Loucy (cell line): ENCODE measurements at regions not wholly inside any gene's neighbourhood (a gene's known extent, or its start where the extent isn't known, plus 50 kb on each side); places are given as distances from the start of the nearest gene placed in this dataset.

ENCODE experiments used
- EZH2phosphoT487 ChIP-seq: fragments of 200-600 bp; IDR thresholded peaks from 2 replicates; pipeline ENCODE4 v1.6.1; 2018; ENCODE audit warnings: antibody characterized with exemption, mild to moderate bottlenecking, moderate library complexity, borderline replicate concordance
- TF ChIP-seq, protein P1 (sequence below): fragments of 200-600 bp; sonication (generic); conservative IDR thresholded peaks from 2 replicates; pipeline ENCODE4 v1.5.1; 2014; ENCODE audit warnings: mild to moderate bottlenecking, antibody characterized with exemption, low read length

DNA sequence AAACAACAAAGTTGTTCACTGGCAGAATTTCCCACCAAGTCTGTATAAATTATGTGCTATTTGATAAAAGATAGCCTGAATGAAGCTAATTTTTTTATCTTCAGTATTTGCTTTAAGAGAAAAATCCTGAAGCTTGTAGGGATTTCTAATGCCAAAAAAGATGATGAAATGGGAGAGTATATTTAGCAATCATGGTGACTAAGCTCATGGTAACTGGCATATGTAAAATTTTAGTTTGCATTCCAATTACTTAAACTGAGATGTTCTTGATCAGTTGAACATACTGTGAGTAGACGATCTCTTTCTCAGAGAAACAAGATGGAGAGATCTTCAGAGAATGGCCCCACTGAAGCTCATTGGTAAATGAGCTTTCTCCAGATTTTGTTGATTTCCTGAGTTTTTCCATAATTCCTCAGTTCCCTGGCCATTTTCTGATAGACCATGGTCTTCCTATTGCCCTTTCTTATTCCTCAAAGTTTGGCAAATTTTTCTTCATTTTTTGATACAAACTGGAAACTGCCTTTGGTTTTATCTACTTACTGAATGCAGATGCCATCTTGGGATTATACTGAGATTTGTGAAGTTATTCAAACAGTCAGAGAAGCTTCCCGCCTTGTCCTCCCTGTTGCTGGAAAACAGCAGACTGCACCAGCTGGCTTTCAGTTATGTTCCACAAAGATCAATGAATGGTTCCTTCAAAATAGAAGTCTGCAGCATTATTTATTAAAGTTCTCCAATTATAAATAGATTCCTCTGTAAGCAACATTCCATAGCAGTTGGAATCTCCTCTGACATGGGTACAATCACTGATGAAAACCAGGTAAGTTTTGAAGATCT is 68.3 kb upstream of the ALOX12 start:
- TF ChIP-seq, protein P1, sequence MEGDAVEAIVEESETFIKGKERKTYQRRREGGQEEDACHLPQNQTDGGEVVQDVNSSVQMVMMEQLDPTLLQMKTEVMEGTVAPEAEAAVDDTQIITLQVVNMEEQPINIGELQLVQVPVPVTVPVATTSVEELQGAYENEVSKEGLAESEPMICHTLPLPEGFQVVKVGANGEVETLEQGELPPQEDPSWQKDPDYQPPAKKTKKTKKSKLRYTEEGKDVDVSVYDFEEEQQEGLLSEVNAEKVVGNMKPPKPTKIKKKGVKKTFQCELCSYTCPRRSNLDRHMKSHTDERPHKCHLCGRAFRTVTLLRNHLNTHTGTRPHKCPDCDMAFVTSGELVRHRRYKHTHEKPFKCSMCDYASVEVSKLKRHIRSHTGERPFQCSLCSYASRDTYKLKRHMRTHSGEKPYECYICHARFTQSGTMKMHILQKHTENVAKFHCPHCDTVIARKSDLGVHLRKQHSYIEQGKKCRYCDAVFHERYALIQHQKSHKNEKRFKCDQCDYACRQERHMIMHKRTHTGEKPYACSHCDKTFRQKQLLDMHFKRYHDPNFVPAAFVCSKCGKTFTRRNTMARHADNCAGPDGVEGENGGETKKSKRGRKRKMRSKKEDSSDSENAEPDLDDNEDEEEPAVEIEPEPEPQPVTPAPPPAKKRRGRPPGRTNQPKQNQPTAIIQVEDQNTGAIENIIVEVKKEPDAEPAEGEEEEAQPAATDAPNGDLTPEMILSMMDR, result no peak
- TF ChIP-seq EZH2phosphoT487, result no peak
